K562 (cell line): ENCODE measurements at regions not wholly inside any gene's neighbourhood (a gene's known extent, or its start where the extent isn't known, plus 50 kb on each side); places are given as distances from the start of the nearest gene placed in this dataset.

Experiments
- CBX5 ChIP-seq: IDR thresholded peaks from 2 replicates; pipeline ENCODE4 v1.6.1; 2014; ENCODE audit warnings: low read depth, borderline replicate concordance
- GATA2 ChIP-seq: sonication (generic); formaldehyde crosslinking; IDR thresholded peaks from 2 replicates; pipeline ENCODE4 v1.4.0; 2020; ENCODE audit warnings: mild to moderate bottlenecking, missing genetic modification reagents
- PHB2 ChIP-seq: fragments of 450-650 bp; IDR thresholded peaks from 2 replicates; pipeline ENCODE4 v1.6.1; 2017; ENCODE audit warnings: low read depth
- POLR2A ChIP-seq: fragments of 450-650 bp; conservative IDR thresholded peaks from 2 replicates; pipeline ENCODE4 v1.6.1; 2016
- ZNF717 ChIP-seq: fragments of 250-450 bp; sonication (Bioruptor Pico); IDR thresholded peaks from 2 replicates; pipeline ENCODE4 v1.5.0; 2021
- ZZZ3 ChIP-seq: fragments of 450-650 bp; IDR thresholded peaks from 2 replicates; pipeline ENCODE4 v1.6.1; 2016; ENCODE audit warnings: antibody characterized with exemption, mild to moderate bottlenecking, moderate library complexity
- TF ChIP-seq, protein P1 (sequence below): fragments of 450-650 bp; IDR thresholded peaks from 2 replicates; pipeline ENCODE4 v1.6.1; 2016; ENCODE audit warnings: missing biosample characterization, missing genetic modification characterization
- TF ChIP-seq, protein P2 (sequence below), 2 experiments: fragments of 450-650 bp; conservative IDR thresholded peaks; 2 replicates each; pipeline ENCODE4 v1.6.1; 2017; ENCODE audit warnings: mild to moderate bottlenecking in 2 of 2, moderate library complexity in 2 of 2
- TF ChIP-seq, protein P3 (sequence below): fragments of 250-450 bp; sonication (Bioruptor Pico); IDR thresholded peaks from 2 replicates; pipeline ENCODE4 v1.5.0; 2020; ENCODE audit warnings: mild to moderate bottlenecking, borderline replicate concordance

DNA sequence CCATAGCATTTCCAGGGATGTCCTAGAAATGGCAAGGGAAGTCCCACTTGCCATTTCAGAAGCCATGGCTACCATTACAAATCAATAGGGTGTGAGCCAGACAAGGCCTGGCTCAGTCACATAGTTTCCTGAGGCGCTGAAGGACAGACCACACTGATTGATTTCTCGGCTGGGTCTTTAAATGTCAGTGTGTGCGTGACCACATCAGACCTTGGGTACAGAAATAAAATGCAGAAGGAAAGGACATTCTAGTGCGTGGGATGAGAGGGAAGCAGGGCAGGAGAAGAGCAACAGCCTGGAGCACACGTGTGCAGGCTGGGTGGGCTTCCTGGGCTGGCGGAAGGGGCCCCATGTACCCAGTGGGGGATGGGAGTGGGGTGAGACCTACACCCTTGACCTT, 58.7 kb upstream of the LYRM9 start:
- TF ChIP-seq GATA2 (CRISPR knock-in tag) = no peak
- TF ChIP-seq, protein P1, sequence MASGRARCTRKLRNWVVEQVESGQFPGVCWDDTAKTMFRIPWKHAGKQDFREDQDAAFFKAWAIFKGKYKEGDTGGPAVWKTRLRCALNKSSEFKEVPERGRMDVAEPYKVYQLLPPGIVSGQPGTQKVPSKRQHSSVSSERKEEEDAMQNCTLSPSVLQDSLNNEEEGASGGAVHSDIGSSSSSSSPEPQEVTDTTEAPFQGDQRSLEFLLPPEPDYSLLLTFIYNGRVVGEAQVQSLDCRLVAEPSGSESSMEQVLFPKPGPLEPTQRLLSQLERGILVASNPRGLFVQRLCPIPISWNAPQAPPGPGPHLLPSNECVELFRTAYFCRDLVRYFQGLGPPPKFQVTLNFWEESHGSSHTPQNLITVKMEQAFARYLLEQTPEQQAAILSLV (tag) = no peak
- no peak for TF ChIP-seq POLR2A
- TF ChIP-seq, protein P2, sequence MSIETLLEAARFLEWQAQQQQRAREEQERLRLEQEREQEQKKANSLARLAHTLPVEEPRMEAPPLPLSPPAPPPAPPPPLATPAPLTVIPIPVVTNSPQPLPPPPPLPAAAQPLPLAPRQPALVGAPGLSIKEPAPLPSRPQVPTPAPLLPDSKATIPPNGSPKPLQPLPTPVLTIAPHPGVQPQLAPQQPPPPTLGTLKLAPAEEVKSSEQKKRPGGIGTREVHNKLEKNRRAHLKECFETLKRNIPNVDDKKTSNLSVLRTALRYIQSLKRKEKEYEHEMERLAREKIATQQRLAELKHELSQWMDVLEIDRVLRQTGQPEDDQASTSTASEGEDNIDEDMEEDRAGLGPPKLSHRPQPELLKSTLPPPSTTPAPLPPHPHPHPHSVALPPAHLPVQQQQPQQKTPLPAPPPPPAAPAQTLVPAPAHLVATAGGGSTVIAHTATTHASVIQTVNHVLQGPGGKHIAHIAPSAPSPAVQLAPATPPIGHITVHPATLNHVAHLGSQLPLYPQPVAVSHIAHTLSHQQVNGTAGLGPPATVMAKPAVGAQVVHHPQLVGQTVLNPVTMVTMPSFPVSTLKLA (conservative IDR thresholded peaks at IDR 0.05) = no peak
- no peak for TF ChIP-seq ZZZ3
- TF ChIP-seq, protein P3, sequence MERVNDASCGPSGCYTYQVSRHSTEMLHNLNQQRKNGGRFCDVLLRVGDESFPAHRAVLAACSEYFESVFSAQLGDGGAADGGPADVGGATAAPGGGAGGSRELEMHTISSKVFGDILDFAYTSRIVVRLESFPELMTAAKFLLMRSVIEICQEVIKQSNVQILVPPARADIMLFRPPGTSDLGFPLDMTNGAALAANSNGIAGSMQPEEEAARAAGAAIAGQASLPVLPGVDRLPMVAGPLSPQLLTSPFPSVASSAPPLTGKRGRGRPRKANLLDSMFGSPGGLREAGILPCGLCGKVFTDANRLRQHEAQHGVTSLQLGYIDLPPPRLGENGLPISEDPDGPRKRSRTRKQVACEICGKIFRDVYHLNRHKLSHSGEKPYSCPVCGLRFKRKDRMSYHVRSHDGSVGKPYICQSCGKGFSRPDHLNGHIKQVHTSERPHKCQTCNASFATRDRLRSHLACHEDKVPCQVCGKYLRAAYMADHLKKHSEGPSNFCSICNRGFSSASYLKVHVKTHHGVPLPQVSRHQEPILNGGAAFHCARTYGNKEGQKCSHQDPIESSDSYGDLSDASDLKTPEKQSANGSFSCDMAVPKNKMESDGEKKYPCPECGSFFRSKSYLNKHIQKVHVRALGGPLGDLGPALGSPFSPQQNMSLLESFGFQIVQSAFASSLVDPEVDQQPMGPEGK (CRISPR knock-in tag) = no peak
- no peak for TF ChIP-seq ZNF717 (CRISPR knock-in tag)
- no peak for TF ChIP-seq CBX5
- TF ChIP-seq PHB2 = no peak
